Left renal pelvis (tissue), 4 donors: ENCODE measurements at regions not wholly inside any gene's neighbourhood (a gene's known extent, or its start where the extent isn't known, plus 50 kb on each side); places are given as distances from the start of the nearest gene placed in this dataset.

Experiments
- DNase-seq, 4 donors: peaks; one replicate each; pipeline ENCODE4 v3.0.0-alpha.2; 2013; ENCODE audit warnings: low read depth in 4 of 4, low spot score in 3 of 4

DNA sequence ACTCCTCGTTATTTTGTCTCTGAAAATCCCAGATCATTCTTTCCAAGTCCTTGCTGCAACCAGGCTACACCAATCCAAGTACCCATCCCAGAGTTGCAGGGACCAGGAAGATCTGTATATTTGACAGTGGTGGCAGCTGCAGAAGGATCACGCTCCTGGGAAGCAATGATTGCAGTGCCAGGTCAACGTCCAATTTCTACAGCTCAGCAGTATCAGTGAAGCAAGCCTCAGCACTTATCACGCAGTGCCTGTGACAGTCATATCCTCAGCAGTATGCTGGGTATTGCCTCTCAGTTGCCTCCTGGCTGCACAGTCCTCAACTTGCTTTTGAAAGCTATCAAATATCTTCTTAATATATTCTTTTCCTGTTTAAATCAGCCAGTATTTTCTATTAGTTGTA is 66.7 kb downstream of the BARHL2 start:
- DNase-seq: no peak

DNA sequence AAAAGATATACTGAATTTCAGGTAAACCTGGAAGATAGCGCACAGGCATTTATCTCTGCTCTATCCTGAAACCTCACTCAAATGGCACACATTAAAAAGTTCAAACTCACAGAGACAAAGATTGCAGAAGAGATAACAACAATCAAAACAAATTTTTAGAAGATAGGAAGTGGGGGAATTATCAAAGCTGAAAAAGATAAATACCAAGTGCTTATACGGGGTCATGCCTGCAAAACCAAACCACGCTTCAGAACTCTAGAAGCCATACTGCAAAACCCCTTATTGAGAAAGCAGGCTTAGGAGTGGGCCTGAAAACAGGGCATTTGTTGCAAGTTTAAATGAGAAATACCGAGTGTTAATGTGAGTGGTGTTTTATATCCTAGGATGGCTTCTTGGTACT is 76.8 kb downstream of the BARHL2 start:
- no peak for DNase-seq

DNA sequence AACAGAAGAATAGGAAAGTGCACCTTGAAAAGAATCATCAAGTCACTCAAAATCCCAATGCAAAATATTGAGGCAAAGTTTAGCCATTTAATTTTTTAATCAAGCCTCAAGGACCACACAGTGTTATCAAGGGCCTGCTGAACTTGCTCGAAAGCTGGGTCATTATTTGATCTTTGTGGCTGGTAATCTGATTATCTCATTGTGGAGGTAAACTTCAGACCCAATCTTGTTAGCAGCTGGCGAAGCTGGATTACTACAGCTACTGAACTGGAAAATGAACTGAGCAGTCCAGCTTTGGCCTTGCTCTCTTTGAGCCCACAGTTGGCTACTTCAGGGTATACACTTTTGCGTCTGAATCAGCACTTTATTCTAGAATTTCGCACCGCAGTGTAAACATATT is 94.4 kb downstream of the BARHL2 start:
- DNase-seq: no peak

DNA sequence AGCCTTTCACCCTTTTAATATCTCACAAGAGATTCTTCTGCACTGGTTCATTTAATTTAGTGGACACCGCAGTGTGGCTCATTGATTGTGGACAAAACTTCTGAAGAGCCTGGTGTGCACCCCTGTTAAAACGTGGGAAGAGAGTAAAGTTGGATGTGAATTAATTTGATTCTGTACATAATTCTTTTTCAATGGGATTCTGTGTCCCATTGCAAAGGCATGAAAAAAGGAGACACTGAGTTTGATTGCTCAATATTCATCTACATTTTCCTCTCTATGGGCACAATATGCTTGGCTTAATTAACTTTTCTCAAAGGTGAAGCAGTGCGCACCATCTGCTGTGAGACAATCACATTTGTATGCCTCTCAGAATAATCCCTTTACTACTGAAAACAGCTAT is 95.1 kb downstream of the BARHL2 start:
- no peak for DNase-seq

DNA sequence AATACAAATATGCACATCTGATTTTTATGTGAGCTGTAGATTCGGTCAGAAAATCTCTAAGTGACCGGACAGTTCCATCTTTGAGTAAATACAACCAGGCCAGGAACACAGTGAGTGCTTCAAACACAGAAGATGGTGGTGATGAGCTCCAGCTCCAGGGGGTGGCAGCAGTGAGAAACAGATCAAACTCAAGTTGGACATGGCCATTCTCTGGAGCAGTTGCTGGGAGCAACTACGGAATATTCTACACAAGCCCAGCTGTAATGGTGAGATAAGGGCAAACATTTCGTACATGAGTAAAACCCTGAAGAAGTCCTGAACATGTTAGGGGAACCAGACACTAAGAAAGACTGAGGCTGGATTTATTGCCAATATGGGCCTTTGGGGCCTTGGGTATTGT is 100.7 kb downstream of the BARHL2 start:
- no peak for DNase-seq

DNA sequence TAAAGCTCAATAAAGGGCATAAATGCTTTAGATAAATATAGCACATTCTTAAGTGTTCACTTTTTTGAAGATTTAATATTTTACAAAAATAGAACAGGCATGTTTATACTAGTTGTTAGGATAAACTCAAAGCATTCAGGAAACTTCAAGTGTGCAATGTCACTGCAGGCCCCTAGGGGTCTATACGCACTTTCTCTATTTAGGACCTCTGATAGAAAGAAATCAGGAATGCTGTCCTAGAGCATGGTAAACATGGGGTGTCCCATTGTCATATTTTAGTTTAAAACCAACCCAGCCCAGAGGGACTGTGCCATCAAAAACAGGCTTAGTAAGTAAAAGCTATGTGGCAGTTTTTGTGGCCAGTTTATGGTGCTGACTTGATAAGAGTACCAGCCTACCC is 102.2 kb downstream of the BARHL2 start:
- no peak for DNase-seq

DNA sequence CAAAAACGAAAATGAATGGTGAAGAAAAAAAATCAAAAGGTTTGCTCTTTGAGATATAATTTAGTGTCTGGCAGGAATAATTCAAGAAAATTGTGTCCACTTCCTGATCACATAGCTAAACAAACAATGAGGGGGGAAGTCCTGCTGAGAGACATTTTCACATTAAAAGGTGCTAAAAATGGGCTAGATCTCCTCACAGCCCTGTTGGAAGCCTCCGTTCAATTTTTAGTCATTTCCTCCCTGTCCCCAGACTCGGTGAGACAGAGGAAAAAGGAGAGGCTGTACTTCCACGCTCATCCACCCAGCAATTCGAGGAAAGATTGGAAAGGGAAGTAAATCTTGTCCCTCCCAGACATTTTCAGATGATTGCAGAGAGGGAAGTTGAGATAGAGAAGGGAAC is 103.7 kb downstream of the BARHL2 start:
- no peak for DNase-seq

DNA sequence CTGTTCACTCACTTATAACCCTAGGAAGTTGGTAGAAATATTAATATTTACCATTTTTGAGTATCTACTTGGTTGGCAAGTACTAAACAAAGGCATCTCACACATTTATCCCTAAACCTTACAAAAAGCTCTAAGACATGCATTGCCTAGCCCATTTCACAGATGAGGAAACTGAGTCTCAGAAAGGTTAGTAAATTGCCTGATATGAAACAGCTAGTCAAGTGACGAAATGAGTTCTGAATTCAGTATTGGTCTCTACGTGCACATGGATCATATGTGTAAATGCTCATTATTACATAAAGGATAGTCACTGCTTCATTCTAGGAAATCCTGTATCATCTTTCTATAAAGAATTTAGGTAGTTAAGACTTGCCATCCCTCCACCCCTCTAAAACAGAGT is 105.1 kb downstream of the BARHL2 start:
- no peak for DNase-seq

DNA sequence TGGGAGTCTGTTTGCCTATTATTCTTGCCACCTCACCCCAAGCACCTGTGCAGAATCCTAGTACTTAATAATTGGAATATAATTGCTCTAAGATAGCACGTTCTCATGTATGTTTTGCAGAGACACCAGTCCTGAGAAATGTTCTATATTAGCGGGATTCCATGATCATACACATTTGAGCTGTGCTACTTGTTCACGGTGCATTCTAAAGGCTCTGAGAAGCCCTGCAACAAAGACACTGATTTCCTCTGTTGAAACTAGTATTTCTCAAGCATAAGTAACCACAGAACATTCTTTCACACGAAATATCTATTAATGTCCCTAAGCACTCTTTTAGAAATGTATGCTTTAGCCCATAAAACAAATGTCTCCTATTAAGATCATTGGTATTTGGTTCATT is 109.4 kb downstream of the BARHL2 start:
- no peak for DNase-seq

DNA sequence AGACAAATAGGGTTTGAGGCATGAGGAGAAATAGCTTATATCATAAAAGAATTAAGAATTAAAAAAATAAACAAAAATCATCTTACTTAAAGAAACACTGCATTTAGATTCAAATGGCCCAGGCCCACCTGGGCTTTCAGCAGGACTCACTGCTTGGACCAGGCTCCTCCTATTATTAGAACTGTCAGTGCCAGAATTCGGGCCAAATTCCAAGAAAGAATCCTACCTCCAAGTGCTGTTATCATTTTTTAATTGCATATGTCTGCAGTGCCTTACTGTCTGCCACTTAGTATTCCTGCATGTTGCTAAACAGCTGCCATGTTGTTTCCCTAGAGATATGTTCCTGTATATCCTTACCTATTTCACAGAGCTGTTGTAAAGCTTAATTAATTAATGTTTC is 112.0 kb downstream of the BARHL2 start:
- no peak for DNase-seq

DNA sequence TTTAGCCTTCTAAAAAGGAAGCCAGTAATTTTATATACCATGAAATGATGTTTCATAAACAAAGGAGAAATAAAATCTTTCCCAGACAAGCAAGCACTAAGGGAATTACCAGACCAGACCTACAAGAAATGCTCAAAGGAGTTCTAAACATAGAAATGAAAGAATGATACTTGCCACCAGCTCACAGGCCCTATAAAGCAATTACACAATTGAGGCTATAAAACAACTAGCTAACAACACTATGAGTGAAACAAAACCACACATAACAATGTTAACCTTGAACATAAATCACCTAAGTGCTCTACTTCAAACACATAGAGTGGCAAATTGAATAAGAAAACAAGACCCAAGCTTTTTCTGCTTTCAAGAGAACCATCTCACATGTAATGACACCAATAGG is 123.8 kb downstream of the BARHL2 start:
- no peak for DNase-seq

DNA sequence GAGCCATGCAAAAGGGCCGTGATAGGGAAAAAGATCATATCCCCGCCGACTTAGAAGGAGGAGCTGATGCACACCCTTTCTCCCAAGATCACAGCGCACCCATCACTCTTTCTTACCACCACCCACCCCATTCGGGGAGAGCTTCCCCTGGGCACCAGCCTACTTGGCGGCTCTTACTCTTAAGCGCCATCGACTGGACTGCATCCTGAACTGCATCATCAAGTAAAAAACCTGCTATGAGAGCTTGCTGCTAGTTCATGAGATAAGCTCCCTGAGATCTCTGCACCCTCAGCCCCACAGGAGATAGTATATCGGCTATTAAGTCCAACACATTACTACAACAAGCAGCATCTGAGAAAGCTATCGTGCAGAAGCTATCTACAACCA is 125.1 kb downstream of the BARHL2 start:
- DNase-seq: no peak

DNA sequence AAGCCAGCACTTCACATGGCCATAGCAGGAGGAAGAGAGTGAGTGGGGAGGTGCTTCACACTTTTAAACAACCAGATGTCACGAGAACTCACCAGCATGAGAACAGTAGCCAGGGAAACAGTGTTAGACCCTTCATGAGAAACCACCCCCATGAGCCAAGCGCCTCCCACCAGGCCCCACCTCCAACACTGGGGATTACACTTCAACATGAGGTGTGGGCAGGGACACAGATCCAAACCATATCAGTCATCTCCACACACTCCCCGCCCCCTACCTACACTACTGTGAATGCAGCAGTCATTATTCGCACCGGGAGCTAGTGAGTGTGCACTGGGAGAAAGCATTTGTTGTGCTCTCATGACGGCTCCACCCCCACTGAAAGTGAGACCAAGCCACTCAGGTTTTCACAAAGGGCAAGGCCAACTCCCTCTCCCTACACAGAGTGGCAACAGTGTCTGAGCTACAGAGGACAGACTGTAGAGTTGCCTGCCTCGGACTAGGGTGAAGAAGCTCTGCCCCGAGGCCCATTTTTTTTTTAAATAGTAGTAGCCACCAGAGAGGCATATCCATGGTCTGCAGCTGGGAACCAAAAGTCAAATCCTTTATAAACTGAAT is 125.6 kb downstream of the BARHL2 start:
- DNase-seq: no peak

DNA sequence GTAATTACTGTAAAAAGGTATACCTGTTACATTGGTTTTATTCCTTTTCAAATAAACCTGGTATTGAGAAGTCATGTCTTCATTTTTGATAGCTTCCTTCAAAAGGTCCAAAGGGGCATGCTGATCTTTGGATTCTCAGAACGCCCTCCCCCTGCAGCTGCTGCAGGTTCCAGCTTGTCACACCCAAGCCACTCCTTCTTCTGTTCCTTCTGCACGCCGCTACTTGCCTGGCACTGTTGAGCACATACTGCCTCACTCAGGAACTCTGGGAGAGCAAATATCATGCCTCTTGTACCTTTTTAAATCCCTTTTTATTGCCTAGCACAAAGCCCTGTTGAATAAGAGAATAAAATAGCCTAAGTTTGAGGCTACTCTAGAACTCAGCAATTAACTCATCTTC is 136.9 kb downstream of the BARHL2 start:
- DNase-seq: no peak

DNA sequence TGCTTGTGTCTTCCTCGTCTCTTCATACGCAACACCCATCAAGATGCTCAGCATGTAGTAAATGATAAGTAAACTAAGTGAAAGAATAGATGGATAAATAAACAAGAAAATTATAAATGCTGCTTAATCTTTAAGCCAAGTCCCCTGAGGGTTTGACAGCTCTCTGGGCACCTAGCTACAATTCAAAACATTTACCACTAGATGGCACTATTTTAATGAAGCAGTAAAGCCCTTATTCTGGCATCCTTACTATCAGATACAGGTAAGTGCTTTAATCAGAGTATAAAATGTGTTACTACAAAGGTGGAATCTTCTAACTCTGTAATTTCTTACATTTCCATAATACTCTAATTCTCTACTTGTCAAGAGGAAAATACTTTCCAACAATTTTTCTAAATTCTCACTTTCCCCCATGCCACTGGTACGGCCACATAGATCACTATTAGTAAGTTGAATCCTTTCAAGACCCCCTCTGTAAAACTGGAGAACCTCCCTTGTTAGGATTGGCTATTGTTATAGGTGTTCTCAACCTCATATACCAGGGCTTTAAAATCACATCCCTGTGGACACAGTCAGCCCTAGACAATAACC is 137.8 kb downstream of the BARHL2 start:
- peak in 1 of 4 donors; percentile 8 for DNase-seq

DNA sequence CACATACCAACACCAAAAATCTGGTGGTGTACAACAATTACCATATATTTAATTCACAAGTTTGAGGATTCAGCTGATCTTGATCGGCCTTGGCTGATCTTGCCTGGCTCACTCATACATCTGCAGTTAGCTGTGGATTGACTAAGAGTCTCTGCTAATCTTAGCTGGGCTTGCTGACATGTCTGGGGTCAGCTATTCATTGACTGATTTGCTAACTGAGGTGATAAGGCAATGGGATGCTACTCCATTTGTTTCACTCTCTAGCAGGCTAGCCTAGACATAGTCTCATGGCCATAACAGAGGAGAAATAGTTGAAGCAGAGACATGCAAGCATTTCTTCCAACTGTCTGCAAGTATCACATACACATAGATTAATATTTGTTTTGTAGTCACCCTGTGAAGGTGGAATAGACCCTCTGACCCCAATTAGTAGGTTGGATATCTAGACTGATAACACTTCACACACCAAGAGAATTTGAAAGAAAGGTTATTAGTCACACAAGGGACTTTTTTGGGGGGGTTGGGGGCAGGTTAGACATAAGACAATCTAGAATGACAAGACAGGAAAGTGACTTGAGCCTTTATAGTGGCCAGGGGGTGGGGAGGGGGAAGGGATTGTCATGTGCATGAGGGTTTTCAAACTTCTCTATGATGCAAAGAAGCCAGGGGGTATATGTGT is 142.3 kb downstream of the BARHL2 start:
- no peak for DNase-seq

DNA sequence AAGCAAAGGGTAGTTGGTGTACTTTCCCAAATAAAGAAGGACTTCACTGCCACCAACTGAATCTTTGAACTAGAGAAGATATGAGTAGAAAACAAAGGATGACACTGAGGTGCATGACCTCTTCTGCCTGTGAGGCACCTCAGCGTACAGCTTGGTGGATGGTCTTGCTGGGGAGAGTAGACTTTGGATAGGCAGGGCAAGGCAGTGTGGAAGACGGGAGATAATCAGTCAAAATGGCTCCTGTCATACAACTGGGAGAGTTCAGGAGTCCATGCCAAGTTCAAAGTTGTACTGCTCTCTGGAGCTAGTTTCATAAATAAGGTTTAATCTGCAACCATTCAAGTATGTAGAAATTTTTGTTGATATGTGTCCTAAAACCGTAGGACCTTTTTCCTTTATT is 143.4 kb downstream of the BARHL2 start:
- DNase-seq: no peak

DNA sequence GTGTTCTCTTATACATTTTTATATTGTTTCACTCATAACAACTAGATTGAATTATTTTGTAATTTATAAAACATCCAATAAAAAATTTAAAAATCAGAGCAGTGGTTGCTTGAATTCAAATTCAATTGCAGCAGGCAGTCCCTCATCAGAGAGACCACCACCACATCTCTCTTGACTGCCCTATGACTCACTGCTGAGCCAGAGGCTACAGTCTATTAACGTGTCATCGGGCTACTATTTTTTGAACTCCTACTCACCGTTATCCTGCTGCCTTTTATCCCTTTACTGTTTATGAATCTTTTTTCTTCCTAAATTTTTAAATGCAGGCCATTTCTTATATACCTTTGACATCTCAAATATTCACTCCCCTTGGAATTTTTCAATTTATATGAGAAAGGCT is 144.7 kb downstream of the BARHL2 start:
- DNase-seq: no peak

DNA sequence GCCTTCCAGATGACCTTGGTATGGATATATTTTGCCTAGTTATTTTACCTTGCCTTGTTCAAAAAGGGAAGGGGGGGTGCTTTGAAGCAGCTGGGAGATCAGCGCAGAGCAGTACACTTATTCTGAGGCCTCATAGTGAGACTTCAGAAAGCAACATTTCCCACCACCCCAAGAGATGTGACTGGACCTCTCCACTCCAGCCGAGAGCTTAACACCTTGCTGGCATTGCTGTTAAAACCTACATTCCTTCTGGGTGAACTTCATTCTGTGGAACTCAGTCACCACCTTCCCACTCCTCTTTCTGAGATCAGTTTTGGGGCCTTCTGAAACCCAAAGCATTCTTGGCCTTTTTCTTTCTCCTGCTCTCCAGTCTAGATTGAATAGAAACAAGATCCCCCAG is 148.7 kb downstream of the BARHL2 start:
- no peak for DNase-seq

DNA sequence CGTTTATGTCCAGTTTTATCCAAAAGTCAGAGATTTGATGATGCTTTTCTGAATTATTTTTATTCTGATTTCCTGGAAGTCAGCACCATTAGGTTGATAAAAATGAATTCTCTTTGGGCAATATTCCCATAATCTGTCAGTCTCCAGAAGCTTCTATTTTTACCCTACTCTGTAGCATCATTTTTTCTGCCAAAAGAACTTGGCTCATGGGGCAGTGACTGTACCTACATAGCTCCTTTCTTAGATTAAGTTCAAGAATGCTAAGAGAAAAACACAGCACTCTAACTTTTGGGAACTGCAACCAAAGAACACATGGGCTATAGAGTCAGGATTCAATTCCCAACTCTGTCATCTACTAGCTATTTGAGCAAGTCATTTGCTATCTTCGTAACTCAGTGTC is 152.9 kb downstream of the BARHL2 start:
- DNase-seq: no peak

DNA sequence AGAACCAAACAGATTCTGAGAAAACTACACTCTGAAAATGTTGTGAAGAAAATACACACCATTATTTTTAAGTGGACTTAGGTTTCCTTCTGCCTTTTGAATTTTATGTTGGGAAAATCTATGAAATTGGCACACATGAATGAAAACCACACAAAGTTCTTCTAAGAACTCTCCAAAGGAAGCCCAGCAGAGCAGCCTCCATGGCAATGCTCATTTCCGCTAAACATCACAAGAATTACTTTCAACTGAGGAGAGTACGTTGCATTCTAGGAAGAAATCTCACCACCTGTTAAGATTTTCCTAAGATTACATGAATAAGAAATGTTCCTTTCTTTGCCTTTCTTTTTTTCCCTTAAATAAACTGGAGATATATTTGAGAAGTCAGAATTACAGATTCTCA is 154.2 kb downstream of the BARHL2 start:
- no peak for DNase-seq

DNA sequence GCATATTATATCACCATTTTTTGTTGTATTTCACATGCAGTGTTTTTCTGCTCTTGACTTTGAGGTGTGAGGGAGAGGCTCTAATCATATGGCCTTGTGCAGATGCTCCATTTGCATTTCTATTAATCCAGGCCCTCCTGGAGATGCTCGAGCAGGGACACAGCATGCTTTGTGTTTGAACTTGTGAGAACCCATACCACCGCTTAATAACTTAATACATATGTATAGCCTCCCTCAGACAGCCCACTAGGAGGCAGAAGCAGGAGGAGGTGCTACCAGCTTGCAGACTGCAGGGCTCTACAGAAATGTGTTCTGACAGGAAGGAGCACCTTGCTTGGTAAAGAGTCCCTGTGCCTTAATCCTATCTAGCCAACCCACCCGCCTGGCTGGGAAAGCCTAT is 155.2 kb downstream of the BARHL2 start:
- DNase-seq: no peak
